Astrocyte (in vitro differentiated cells and primary cell): ENCODE measurements at regions not wholly inside any gene's neighbourhood (a gene's known extent, or its start where the extent isn't known, plus 50 kb on each side); places are given as distances from the start of the nearest gene placed in this dataset.
"Not testable (repeated sequence)": the region's sequence is repeated elsewhere in the genome, so short reads cannot be mapped to it uniquely, and the experiment has no call there.

Experiments
- DNase-seq: peaks from one replicate; pipeline ENCODE4 v3.0.0-alpha.2; 2010; ENCODE audit warnings: low read depth
- FAIRE-seq: peaks from 2 replicates; lab custom pipeline; 2011; peaks lifted over from hg19 to GRCh38; lab: Jason Lieb, UNC
- H2AFZ ChIP-seq: 2 replicates; pipeline ENCODE4 v1.6.0; 2012; ENCODE audit warnings: low read depth, low read length, inconsistent platforms
- H3K27ac ChIP-seq: 2 replicates; pipeline ENCODE4 v1.5.1; 2011; ENCODE audit warnings: low read depth, low read length, inconsistent platforms
- H3K27me3 ChIP-seq: 2 replicates; pipeline ENCODE4 v1.6.0; 2011; ENCODE audit warnings: low read length, inconsistent platforms; ENCODE audit not compliant: insufficient read depth
- H3K36me3 ChIP-seq: 2 replicates; pipeline ENCODE4 v1.5.1; 2011; ENCODE audit warnings: low read length, inconsistent platforms; ENCODE audit not compliant: insufficient read depth
- H3K4me1 ChIP-seq: 2 replicates; pipeline ENCODE4 v1.5.1; 2011; ENCODE audit warnings: low read length, inconsistent platforms; ENCODE audit not compliant: insufficient read depth
- H3K4me2 ChIP-seq: 2 replicates; pipeline ENCODE4 v1.6.0; 2012; ENCODE audit warnings: low read length, inconsistent platforms
- H3K4me3 ChIP-seq: 2 replicates; pipeline ENCODE4 v1.5.1; 2011; ENCODE audit warnings: low read depth, mild to moderate bottlenecking, low read length, inconsistent platforms; ENCODE audit not compliant: insufficient read depth
- H3K79me2 ChIP-seq: 2 replicates; pipeline ENCODE4 v1.6.0; 2012; ENCODE audit warnings: mild to moderate bottlenecking, low read length, inconsistent platforms; ENCODE audit not compliant: insufficient read depth
- H3K9ac ChIP-seq: 2 replicates; pipeline ENCODE4 v1.6.0; 2012; ENCODE audit warnings: mild to moderate bottlenecking, low read length, inconsistent platforms
- H3K9me3 ChIP-seq: 2 replicates; pipeline ENCODE4 v1.5.1; 2012; ENCODE audit warnings: low read depth, mild to moderate bottlenecking, low read length, inconsistent platforms; ENCODE audit not compliant: insufficient read depth
- H4K20me1 ChIP-seq: 2 replicates; pipeline ENCODE4 v1.6.0; 2012; ENCODE audit warnings: low read length, inconsistent platforms; ENCODE audit not compliant: insufficient read depth
- H3K27ac Mint-ChIP-seq: one replicate; pipeline ENCODE4 v1.8.0; 2021; ENCODE audit warnings: mild to moderate bottlenecking, mixed read lengths; ENCODE audit not compliant: unreplicated experiment
- H3K27me3 Mint-ChIP-seq: one replicate; pipeline ENCODE4 v1.8.0; 2021; ENCODE audit warnings: low read depth, mixed read lengths; ENCODE audit not compliant: unreplicated experiment
- H3K36me3 Mint-ChIP-seq: one replicate; pipeline ENCODE4 v1.8.0; 2021; ENCODE audit warnings: low read depth, mixed read lengths; ENCODE audit not compliant: unreplicated experiment
- H3K4me1 Mint-ChIP-seq: one replicate; pipeline ENCODE4 v1.8.0; 2021; ENCODE audit warnings: low read depth, mixed read lengths; ENCODE audit not compliant: unreplicated experiment
- H3K4me3 Mint-ChIP-seq: one replicate; pipeline ENCODE4 v1.8.0; 2021; ENCODE audit warnings: mild to moderate bottlenecking, moderate library complexity, mixed read lengths; ENCODE audit not compliant: unreplicated experiment
- H3K9me3 Mint-ChIP-seq: one replicate; pipeline ENCODE4 v1.8.0; 2021; ENCODE audit warnings: mild to moderate bottlenecking, mixed read lengths; ENCODE audit not compliant: unreplicated experiment
- CTCF ChIP-seq: IDR thresholded peaks from 2 replicates; pipeline ENCODE4 v1.5.1; 2011; ENCODE audit warnings: low read depth, mild to moderate bottlenecking, inconsistent platforms, low read length, moderate library complexity; ENCODE audit not compliant: insufficient read depth
- EZH2 ChIP-seq: IDR thresholded peaks from 2 replicates; pipeline ENCODE4 v1.6.1; 2012; ENCODE audit warnings: mild to moderate bottlenecking, low read length, inconsistent platforms; ENCODE audit not compliant: insufficient read depth

- not testable (repeated sequence) for H3K27me3 ChIP-seq, H3K4me2 ChIP-seq, H3K4me3 Mint-ChIP-seq, H3K27ac ChIP-seq, H3K79me2 ChIP-seq, H2AFZ ChIP-seq, H3K9me3 ChIP-seq, H3K36me3 Mint-ChIP-seq, DNase-seq, H3K36me3 ChIP-seq, H3K4me3 ChIP-seq, H4K20me1 ChIP-seq, H3K4me1 Mint-ChIP-seq, FAIRE-seq, H3K27ac Mint-ChIP-seq, H3K9ac ChIP-seq, H3K4me1 ChIP-seq
- H3K9me3 Mint-ChIP-seq: peaks cover 25% of the 10 kb centered on the region
- peaks cover 11% of the 10 kb centered on the region for H3K27me3 Mint-ChIP-seq
Observed at GRCh38 chr2:216746268-216746667, 50.9 kb upstream of the IGFBP5 start.

DNA sequence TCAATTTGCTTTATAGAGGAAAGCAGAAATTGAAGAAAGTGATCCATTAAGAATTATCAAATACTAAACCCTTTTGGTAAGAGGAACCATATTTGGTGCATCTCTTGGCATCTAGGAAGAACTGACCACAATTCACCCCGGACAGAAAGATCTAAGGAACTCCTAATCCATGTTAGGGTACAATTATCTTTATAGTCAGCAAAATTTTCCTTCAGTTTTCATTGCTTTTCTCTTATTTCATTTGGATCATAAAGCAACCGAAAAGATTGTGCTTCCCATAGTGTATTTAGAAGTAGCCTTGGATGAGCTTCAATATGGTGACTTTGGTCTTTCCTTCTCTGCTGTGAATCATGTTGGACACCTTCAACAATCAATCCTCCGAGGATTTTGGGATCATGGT is 50.1 kb upstream of the IGFBP5 start:
- Mint-ChIP-seq H3K4me3 (no peak overlapping the region), H3K27me3 (peaks cover 17% of the 10 kb centered on the region), H3K36me3 (peaks cover 2% of the 10 kb centered on the region), H3K4me1 (peaks cover 5% of the 10 kb centered on the region), H3K27ac (no peak overlapping the region), H3K9me3 (peaks cover 25% of the 10 kb centered on the region)
- no peaks in the 10 kb centered on the region for H3K9me3 ChIP-seq
- FAIRE-seq: no peak
- no peaks in the 10 kb centered on the region for H4K20me1 ChIP-seq
- H3K4me2 ChIP-seq: no peak overlapping the region
- H3K79me2 ChIP-seq: no peaks in the 10 kb centered on the region
- no peak overlapping the region for H3K27ac ChIP-seq
- no peak for TF ChIP-seq CTCF
- no peak for TF ChIP-seq EZH2
- H3K27me3 ChIP-seq: no peaks in the 10 kb centered on the region
- H2AFZ ChIP-seq: no peak overlapping the region
- no peaks in the 10 kb centered on the region for H3K36me3 ChIP-seq
- H3K4me3 ChIP-seq: no peak overlapping the region
- no peak for DNase-seq
- no peaks in the 10 kb centered on the region for H3K4me1 ChIP-seq
- no peak overlapping the region for H3K9ac ChIP-seq
